AG09309 (cell line): ENCODE measurements at regions not wholly inside any gene's neighbourhood (a gene's known extent, or its start where the extent isn't known, plus 50 kb on each side); places are given as distances from the start of the nearest gene placed in this dataset.

Experiments
- DNase-seq: peaks from one replicate; pipeline ENCODE4 v3.0.0-alpha.2; 2010; ENCODE audit warnings: low read depth
- H3K4me3 ChIP-seq: 2 replicates; pipeline ENCODE4 v1.5.1; 2011; ENCODE audit warnings: mild to moderate bottlenecking, low read depth, low read length, moderate library complexity; ENCODE audit not compliant: control insufficient read depth
- TF ChIP-seq, protein P1 (sequence below): IDR thresholded peaks from 2 replicates; pipeline ENCODE4 v1.5.1; 2011; ENCODE audit warnings: mild to moderate bottlenecking, low read depth, low read length, inconsistent platforms; ENCODE audit not compliant: insufficient read depth, control insufficient read depth; ENCODE audit errors: missing control alignments

DNA sequence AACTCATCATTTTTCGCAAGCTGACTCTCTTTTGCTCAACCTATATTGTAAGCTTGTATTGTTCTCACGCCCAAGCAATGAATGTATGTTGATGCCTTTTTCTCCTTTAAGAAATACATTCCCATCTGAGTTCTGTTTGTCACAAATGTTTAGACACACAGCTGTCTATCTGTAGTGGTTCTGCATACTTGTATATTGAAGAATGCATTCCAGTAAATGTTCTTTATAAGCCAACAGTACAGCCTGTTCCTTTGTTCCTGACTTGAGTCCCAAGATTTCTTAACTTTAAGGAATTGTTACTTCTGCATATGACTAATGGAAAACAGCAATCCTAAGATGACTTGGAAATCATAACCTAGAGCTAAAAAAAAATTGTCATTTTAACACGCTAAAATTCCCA lies 849.1 kb upstream of the POU3F3 start:
- TF ChIP-seq, protein P1, sequence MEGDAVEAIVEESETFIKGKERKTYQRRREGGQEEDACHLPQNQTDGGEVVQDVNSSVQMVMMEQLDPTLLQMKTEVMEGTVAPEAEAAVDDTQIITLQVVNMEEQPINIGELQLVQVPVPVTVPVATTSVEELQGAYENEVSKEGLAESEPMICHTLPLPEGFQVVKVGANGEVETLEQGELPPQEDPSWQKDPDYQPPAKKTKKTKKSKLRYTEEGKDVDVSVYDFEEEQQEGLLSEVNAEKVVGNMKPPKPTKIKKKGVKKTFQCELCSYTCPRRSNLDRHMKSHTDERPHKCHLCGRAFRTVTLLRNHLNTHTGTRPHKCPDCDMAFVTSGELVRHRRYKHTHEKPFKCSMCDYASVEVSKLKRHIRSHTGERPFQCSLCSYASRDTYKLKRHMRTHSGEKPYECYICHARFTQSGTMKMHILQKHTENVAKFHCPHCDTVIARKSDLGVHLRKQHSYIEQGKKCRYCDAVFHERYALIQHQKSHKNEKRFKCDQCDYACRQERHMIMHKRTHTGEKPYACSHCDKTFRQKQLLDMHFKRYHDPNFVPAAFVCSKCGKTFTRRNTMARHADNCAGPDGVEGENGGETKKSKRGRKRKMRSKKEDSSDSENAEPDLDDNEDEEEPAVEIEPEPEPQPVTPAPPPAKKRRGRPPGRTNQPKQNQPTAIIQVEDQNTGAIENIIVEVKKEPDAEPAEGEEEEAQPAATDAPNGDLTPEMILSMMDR = no peak
- no peak overlapping the region for H3K4me3 ChIP-seq
- DNase-seq = no peak

DNA sequence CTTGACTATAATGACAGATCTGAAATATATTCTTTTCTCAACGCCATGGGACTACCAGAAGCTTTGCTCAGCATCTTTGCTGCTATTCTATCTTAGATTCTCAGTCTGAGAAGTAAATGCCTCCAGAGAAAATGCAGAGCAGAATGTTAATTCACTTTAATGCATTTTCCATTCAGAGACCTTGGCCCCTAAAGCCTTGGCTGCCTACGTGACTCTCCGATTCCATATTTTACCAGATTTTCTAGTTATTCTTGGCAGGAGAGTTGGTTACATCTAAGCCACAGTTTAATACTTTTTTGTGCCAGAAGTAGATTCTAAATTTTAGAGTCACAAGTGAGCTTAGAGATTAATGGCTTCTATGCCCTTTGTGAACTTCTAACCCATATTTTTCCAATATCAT lies 837.1 kb upstream of the POU3F3 start:
- no peak for DNase-seq
- H3K4me3 ChIP-seq = no peak overlapping the region
- TF ChIP-seq, protein P1 = no peak

DNA sequence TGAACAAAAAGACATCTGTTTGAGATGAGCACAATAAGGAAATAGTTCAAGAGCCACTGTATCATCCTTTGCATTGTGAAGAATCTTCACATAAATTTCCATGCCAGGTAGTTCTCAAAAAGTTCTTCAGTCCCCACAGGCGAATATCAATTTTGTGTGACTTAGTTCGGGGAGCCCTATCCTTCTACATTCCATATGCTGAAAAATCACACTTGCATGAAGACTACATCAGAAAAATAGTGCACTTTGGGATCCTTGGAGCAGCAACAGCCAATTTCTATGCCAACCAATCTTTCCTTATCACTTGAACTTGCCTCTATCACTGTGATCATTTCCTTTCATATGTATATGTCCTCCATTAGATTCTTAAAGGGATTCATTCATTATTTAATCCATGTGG lies 830.6 kb upstream of the POU3F3 start:
- TF ChIP-seq, protein P1 = no peak
- no peak overlapping the region for H3K4me3 ChIP-seq
- no peak for DNase-seq

DNA sequence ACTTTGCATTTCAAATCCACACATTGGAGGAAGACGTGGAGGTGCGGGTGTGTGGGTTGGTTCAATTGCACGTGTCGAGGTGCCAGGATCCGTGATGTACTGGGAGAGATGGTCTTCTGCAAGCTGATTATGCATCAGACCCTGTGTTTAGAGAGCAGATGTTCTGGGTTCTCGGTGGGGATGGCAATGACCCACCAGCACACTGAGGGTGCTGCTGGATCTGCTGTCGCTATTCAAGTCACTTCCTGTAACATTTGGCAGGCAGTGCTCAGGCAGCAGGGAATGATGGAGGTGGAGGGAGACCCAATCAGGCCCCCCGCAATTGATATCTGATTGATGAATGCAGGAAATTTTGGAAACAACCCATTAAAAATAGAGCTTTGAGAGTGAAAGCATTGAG lies 830.1 kb upstream of the POU3F3 start:
- no peak for DNase-seq
- H3K4me3 ChIP-seq = no peak overlapping the region
- TF ChIP-seq, protein P1 = no peak

DNA sequence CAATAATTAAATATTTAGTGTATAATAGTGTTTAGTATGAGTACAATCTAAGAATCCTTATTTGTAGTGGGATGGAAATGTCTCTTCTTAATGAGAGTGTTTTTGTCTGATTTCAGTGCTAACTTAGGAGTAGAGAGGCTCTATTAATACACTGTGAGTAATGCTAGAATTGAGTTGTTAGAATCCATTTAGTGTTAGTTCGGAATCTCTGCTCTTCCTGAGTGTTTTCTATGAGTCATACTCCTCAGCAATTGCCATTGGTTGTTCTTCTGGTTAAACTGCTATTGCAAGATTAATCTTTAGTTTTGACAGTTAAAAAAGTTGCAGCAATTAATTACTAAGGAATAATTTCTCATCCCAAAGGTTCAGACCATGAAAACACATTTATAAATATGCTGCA lies 828.6 kb upstream of the POU3F3 start:
- H3K4me3 ChIP-seq = no peak overlapping the region
- no peak for DNase-seq
- TF ChIP-seq, protein P1 = no peak

DNA sequence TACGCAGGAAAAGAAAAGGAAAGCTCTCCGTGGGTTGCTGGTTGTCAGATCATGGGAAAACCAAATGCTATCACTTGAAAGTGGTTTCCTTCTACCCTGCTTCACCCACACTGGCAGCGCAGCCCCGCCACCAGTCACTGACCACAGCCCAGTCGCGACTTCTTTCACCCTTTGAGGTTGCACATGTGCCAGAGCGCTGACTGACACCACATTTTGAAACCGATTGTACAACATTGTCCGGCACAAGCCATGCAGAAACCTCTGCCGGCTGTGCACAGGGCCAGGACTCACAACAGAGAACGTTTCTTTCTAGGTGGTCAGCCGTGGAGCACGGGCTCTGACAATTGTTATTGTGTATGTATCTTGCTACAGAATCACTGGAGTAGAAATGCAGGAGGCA lies 827.2 kb upstream of the POU3F3 start:
- no peak overlapping the region for H3K4me3 ChIP-seq
- no peak for DNase-seq
- TF ChIP-seq, protein P1 = no peak

DNA sequence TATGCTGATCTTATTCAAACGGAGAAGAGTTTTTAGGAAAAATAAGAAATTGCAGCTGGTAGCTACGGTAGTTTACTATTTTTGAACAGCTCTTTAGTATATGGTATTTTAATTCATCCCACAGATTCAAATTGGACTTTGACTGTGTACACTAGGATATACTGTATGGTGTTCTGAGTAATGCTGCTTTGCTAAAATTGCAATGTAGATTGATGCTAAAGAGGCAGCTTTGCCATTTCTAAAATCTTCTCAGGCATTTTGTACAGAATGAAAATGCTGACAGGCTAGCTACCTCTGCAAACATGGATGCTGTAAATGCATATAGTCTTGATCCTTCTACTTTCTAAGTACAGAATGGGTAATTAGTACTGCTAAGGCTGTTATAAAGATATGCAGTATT lies 826.6 kb upstream of the POU3F3 start:
- no peak overlapping the region for H3K4me3 ChIP-seq
- TF ChIP-seq, protein P1 = no peak
- no peak for DNase-seq
